ENCODE measurements at regions not wholly inside any gene's neighbourhood (a gene's known extent, or its start where the extent isn't known, plus 50 kb on each side); places are given as distances from the start of the nearest gene placed in this dataset.

- no peak for TF ChIP-seq CTCF (conservative IDR thresholded peaks at IDR 0.05; ENCODE audit: low read depth, low read length)
- no peak overlapping the region for H3K4me3 ChIP-seq (ENCODE audit: low read depth, low read length)
- no peak for DNase-seq (ENCODE audit: low read depth)
These were observed 336.3 kb upstream of the NOVA1 start for GRCh38 chr14:26934151-26934550.

- TF ChIP-seq CTCF (conservative IDR thresholded peaks at IDR 0.05; ENCODE audit: low read depth, low read length): no peak
- H3K4me3 ChIP-seq (ENCODE audit: low read depth, low read length): no peak overlapping the region
- no peak for DNase-seq (ENCODE audit: low read depth)
These were observed 337.9 kb upstream of the NOVA1 start for GRCh38 chr14:26935733-26936132.

- DNase-seq (ENCODE audit: low read depth): no peak
- no peak for TF ChIP-seq CTCF (conservative IDR thresholded peaks at IDR 0.05; ENCODE audit: low read depth, low read length)
These were observed 340.2 kb upstream of the NOVA1 start for GRCh38 chr14:26938054-26938453.

GRCh38 chr14:26939755-26940154 is 341.9 kb upstream of the NOVA1 start:
- no peak for DNase-seq (ENCODE audit: low read depth)
- H3K4me3 ChIP-seq (ENCODE audit: low read depth, low read length): no peak overlapping the region
- TF ChIP-seq CTCF (conservative IDR thresholded peaks at IDR 0.05; ENCODE audit: low read depth, low read length): no peak

More at GRCh38 chr14:26938054-26938453, 340.2 kb upstream of the NOVA1 start:
- no peak overlapping the region for H3K4me3 ChIP-seq (ENCODE audit: low read depth, low read length)

- no peak for TF ChIP-seq CTCF (conservative IDR thresholded peaks at IDR 0.05; ENCODE audit: low read depth, low read length)
- H3K4me3 ChIP-seq (ENCODE audit: low read depth, low read length): no peak overlapping the region
- DNase-seq (ENCODE audit: low read depth): no peak
These were observed 343.7 kb upstream of the NOVA1 start for GRCh38 chr14:26941521-26941920.

- no peak for DNase-seq (ENCODE audit: low read depth)
- H3K4me3 ChIP-seq (ENCODE audit: low read depth, low read length): no peak overlapping the region
- TF ChIP-seq CTCF (conservative IDR thresholded peaks at IDR 0.05; ENCODE audit: low read depth, low read length): no peak
These were observed 349.4 kb upstream of the NOVA1 start for GRCh38 chr14:26947265-26947664.

GRCh38 chr14:26959437-26959836 is 361.6 kb upstream of the NOVA1 start:
- no peak for DNase-seq (ENCODE audit: low read depth)
- no peak for TF ChIP-seq CTCF (conservative IDR thresholded peaks at IDR 0.05; ENCODE audit: low read depth, low read length)
- no peak overlapping the region for H3K4me3 ChIP-seq (ENCODE audit: low read depth, low read length)
